NCI-H1694 (cell line): ENCODE measurements at regions not wholly inside any gene's neighbourhood (a gene's known extent, or its start where the extent isn't known, plus 50 kb on each side); places are given as distances from the start of the nearest gene placed in this dataset.

Experiments
- DNase-seq: peaks from one replicate; lab custom pipeline; 2025; lab: John Stamatoyannopoulos, UW

- no peak for DNase-seq
These were observed 61.0 kb upstream of the SLCO4A1 start for GRCh38 chr20:62581308-62581707.

- DNase-seq = no peak
These were observed 60.5 kb upstream of the SLCO4A1 start for GRCh38 chr20:62581806-62582205.

GRCh38 chr20:62583424-62583920 lies 58.8 kb upstream of the SLCO4A1 start:
- DNase-seq = no peak

GRCh38 chr20:62584671-62585460 lies 57.4 kb upstream of the SLCO4A1 start:
- DNase-seq = no peak

GRCh38 chr20:62585461-62585970 lies 56.8 kb upstream of the SLCO4A1 start:
- no peak for DNase-seq

- no peak for DNase-seq
These were observed 55.5 kb upstream of the SLCO4A1 start for GRCh38 chr20:62586799-62587198.

GRCh38 chr20:62587757-62588402 lies 54.4 kb upstream of the SLCO4A1 start:
- DNase-seq = no peak

GRCh38 chr20:62588458-62589149 lies 53.7 kb upstream of the SLCO4A1 start:
- no peak for DNase-seq

GRCh38 chr20:62589150-62589498 lies 53.2 kb upstream of the SLCO4A1 start:
- no peak for DNase-seq

- no peak for DNase-seq
These were observed 52.6 kb upstream of the SLCO4A1 start for GRCh38 chr20:62589720-62590119.

- DNase-seq = no peak
These were observed 51.8 kb upstream of the SLCO4A1 start for GRCh38 chr20:62590309-62591121.

GRCh38 chr20:62591122-62591468 lies 51.2 kb upstream of the SLCO4A1 start:
- no peak for DNase-seq

- no peak for DNase-seq
These were observed 50.7 kb upstream of the SLCO4A1 start for GRCh38 chr20:62591591-62591990.
